ENCODE measurements at regions not wholly inside any gene's neighbourhood (a gene's known extent, or its start where the extent isn't known, plus 50 kb on each side); places are given as distances from the start of the nearest gene placed in this dataset.

DNA sequence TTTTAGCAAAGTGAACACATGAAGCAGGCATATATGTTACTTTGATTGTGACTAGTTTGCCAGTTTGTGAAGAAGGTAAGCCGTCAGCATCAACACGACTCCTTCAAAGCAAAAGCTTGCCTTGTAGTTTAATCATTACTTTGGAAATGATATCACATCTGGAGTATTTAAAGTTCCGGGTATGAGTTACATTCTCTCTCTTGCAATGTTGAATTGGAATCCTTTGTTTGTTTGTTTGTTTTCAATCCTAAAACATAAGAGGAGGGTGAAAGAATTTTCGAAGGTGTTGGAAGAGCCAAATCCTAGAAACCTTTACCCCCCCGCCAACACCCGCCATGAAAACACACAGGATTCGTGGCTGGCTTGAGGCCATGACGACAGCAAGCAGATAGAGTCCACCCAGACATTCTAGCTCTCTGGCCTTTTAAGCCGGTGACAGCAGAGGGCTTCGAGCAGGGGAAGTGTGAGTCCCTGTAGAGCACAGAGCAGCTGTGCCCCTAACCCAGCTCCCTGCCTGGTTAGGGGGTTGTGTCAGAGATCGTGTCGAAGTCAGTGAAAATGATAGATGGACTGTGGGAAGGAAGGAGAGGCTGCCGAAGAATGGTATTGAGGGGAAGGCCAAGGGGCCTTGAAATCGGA, 103.8 kb upstream of the SMIM21 start:
- no peak for TF ChIP-seq EZH2phosphoT487 (IDR thresholded peaks at IDR 0.05; ENCODE audit: borderline replicate concordance, low read depth, low read length)
- TF ChIP-seq, protein P1, sequence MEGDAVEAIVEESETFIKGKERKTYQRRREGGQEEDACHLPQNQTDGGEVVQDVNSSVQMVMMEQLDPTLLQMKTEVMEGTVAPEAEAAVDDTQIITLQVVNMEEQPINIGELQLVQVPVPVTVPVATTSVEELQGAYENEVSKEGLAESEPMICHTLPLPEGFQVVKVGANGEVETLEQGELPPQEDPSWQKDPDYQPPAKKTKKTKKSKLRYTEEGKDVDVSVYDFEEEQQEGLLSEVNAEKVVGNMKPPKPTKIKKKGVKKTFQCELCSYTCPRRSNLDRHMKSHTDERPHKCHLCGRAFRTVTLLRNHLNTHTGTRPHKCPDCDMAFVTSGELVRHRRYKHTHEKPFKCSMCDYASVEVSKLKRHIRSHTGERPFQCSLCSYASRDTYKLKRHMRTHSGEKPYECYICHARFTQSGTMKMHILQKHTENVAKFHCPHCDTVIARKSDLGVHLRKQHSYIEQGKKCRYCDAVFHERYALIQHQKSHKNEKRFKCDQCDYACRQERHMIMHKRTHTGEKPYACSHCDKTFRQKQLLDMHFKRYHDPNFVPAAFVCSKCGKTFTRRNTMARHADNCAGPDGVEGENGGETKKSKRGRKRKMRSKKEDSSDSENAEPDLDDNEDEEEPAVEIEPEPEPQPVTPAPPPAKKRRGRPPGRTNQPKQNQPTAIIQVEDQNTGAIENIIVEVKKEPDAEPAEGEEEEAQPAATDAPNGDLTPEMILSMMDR (conservative IDR thresholded peaks at IDR 0.05; ENCODE audit: low read length) = no peak
